HG03354 (cell line): ENCODE measurements at regions not wholly inside any gene's neighbourhood (a gene's known extent, or its start where the extent isn't known, plus 50 kb on each side); places are given as distances from the start of the nearest gene placed in this dataset.
A peak's percentile ranks its signal among the peaks of the same experiment; 100 is the strongest.
"Not testable (repeated sequence)": the region's sequence is repeated elsewhere in the genome, so short reads cannot be mapped to it uniquely, and the experiment has no call there.

Source experiments
- ATAC-seq: cut with Tn5 transposase; IDR thresholded peaks from one replicate; pipeline ENCODE4 v1.9.1; 2021; ENCODE audit warnings: mild to moderate bottlenecking; ENCODE audit not compliant: unreplicated experiment, poor library complexity, severe bottlenecking

DNA sequence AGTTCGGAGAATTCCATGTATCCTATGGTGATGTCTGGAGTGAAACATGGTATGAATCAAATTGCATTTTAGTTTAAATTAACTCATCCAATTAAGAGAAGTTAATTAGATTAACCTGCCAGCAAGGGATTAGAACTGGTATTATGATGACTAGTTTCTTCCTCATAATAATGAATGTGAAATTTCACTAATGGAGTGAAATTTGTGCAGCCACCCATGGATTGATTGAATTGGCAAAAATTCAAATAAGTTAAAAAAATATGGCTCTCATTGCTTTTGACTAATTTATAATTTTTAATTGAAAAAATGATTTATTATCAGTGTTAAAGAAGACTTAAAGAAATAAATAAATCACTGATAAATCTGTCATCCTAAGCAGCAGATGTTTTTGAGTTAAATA, 232.0 kb downstream of the KCNRG start:
- no peak for ATAC-seq

DNA sequence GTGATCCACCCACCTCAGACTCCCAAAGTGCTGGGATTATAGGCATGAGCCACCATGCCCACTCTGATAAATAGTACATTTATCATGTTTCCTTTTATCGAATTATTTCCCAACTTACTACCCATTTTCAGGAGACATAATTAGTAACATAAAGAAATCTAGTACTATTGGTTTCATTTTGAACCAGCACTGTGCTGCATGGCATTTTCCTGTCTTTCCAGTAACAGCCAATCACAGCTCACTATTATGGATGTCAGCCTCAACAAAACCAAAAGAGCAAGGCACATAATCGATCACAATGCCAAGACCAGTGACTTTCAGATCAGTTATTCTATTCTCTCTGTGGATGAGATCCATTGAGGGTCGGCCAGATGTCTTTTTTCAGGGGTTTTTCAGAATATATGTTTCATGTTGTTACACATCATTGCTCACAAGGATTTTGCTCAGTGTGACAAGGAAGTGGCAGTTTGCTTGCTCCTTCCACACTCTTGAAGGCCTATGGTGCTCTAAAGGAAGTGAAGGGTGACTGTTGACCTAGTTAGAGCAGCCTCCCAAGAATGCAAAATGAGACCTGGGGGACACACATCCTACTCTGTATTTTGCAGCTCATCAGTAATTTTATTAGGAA, 233.4 kb downstream of the KCNRG start:
- no peak for ATAC-seq

DNA sequence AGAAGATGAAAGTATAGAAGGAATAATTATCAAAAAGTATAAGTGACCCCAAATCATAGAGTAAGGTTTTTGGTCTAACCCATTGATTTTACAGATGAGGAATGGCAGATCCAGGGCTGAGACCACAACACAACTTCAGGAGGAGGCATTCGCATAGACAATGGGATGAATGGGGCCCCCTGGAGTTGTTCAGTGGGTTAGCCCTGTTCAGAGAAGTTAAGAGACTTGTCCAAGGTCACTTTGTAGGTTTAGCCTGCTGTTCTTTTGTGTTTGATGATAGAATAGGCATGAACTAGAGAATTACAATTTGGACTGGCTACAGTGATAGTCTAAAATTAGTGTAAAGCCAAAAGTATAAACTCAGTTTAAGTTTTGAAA, 233.9 kb downstream of the KCNRG start:
- no peak for ATAC-seq

DNA sequence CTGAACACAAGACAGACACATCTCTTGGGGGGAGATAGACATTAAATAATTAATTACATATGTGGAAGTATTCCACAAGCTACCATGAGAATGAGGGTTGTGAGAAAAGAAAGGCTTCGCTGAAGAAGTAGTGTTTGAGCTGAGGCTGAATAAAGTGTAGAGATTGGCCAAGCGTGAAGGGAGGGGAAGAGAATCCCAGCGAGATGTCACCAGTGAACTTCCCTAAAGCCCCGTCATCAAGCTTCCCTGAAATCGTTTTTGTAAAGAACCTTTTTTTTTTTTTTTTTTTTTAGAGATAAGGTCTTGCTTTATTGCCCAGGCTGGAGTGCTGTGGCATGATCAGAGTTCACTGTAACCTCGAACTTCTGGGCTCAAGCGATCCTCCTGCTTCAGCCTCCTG, 235.2 kb downstream of the KCNRG start:
- no peak for ATAC-seq

DNA sequence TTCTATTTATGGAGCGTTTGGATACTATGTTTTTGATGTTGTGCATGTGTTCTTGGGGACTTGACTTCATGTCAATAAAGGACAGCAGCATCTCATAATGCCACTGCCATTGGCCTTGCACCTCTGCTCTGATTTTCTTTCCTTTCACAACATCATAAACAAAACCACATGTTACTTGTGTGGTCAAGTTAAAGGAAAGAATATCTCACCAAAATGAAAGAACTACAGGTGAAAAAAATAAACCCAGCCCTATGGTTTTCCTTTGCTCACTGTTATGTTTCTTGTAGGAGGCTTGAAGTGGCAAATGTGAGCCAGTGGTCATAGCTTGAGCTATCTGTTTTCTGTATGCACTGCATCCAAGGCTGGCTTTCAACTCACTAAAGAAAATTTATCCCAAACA, 240.4 kb downstream of the KCNRG start:
- ATAC-seq = peak; percentile 62

DNA sequence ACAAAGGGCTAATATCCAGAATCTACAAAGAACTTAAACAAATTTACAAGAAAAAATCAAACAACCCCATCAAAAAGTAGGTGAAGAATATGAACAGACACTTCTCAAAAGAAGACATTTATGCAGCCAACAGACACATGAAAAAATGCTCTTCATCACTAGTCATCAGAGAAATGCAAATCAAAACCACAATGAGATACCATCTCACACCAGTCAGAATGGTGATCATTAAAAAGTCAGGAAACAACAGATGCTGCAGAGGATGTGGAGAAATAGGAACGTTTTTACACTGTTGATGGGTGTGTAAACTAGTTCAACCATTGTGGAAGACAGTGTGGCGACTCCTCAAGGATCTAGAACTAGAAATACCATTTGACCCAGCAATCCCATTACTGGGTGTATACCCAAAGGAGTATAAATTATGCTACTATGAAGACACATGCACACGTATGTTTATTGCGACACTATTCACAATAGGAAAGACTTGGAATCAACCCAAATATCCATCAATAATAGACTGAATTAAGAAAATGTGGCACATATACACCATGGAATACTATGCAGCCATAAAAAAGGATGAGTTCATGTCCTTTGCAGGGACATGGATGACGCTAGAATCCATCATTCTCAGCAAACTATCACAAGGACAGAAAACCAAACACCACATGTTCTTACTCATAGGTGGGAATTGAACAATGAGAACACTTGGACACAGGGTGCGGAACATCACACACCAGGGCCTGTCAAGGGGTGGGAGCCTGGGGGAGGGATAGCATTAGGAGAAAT, 241.5 kb downstream of the KCNRG start:
- ATAC-seq = not testable (repeated sequence)

DNA sequence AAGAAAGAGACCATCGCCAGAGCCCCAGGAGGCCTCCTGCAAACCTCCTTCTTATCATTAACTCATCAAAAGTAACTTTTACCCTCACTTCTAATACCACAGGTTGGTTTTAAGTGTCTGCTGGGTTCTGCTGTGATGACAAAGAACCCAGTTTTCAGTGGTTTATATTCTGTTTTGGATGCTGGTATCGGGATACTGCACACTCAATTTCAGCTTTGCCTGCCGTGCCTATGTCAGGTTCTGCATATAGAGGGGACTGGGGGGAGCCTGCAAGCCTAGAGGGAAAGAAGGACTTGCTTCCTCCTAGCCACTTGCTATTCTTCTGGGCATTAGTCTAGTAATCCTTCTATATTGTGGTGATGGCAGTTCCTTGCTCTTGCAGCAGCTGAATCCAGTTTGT, 242.4 kb downstream of the KCNRG start:
- ATAC-seq = no peak

DNA sequence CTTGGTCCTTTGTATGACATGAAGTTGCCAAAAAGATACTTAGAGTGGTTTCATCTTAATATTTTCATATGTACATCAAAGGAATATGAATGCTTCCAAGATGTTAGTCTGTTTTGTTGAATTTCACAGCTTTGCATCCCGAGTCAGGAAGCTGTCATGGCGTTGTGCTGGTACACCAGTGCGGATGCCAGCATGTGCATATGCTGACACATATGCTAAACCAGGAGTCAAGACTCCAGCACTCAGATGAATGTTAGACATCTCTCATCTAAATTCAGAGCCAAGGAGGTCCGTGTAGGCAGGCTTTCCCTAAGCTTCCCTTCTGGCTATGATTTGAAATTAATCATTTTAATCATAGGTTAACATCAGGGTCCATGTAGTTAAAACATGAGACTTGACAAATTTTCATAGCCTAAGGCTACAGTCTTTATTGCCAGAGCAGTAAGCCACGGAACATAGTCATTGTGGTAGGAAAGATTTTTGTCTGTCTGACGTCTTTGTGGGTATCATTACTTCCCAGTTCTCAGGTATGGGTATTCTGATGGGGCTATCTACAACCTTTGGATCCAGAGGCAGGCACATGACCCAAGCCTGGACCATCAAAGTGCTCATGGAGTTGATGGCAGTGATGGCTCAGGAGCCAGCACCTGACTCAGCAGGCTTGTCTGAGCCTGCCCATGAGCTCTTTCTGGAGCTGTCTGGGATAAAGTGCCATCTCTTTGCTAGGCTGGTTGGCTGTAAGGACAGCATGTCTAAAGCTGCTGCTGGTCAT, 246.1 kb downstream of the KCNRG start:
- no peak for ATAC-seq

DNA sequence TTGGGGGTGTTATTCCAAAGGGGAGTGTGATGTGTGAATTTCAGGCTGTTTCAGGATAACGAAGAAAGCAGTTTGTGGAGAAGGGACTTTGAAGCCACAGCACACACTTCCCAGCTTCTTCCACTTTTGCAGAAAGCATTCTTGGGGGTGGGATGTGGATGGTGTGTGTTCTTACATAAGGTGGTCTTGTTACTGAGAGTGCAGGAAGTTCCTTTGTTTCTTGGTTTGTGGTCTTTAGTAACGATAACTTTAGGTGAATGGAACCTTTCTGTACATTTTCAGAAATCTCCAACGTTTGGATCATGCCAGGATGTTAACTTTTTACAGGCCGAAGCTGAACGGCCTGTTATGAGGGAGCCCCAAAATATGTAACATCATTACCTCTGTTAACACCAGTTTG, 251.8 kb downstream of the KCNRG start:
- ATAC-seq = no peak

DNA sequence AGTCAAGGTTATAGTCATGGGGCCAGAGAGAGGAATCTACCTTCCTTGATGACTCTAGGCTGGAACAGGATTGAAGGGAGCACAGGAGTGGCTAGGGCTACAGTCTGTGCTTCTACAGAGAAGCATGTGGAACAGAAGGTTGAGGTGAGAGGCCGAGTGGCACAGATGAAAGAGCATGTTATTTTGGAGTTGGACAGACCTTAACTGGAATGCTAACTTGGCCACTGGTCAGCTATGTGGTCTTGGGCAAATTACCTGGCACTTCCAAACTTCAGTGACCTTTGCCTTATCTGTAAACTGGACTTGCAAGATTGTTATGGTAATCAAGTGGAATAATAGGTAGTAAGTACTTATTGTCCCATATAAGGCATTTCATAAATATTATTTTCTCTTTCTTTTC, 252.7 kb downstream of the KCNRG start:
- ATAC-seq = no peak

DNA sequence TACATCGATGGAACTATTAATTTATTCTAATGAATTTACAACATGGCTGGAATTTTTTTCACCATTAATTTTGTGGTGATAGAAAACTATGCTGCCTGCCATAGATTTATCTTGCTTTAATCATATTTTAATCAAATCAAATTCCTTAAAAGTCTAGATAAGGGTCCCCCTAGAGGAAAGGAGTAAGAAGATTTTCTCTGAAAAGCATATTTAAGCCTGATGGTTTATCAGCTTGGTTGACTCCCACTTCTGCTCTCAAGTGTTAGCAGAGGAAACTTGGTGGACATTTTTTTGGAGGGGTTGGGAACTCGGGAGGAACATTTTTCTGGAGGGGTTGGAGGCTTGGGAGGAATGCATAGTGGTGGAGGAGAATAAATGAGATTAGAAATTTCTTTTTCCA, 253.3 kb downstream of the KCNRG start:
- ATAC-seq = no peak

DNA sequence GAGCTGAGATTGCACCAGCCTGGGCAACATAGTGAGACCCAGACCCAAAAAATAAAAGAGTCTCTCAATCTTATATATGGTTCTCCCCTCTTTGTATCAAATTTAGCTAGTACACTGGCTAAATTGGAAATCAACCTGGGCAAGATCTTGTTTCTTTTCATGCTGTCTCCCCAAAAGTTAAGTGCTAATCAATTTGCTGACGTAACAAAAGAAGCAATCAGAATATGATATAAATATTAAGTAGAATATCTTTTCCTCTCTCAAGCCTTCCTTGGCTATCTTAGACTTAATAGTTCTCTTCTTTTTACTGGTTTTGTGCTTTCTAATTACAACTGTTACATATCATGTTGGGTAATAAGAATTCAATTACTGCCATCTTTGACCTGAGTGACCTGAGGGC, 258.9 kb downstream of the KCNRG start:
- ATAC-seq = no peak

DNA sequence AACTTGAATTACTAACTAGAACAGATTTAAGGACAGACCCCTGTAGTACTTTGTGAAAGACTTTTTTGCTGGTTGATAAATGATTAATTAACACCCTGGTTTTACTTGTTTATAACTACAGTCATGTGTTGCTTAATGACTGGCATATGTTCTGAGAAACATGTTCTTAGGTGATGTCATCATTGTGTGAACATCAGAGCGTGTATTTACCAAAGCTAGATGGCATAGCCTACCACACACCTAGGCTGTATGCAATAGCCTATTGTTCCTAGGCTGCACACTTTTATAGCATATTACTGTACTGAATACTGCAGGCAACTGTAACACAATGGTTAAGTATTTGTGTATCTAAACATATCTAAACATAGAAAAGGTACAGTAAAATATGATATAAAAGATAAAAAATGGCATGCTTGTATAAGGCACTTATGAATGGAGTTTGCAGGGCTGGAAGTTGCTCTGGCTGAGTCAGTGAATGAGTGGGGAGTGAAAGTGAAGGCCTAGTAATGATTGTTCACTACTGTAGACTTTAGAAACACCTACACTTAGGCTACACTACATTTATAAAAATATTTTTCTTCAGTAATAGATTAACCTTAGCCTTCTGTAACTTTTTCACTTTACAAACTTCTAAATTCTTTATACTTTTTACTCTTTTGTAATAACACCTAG, 260.3 kb downstream of the KCNRG start:
- no peak for ATAC-seq

DNA sequence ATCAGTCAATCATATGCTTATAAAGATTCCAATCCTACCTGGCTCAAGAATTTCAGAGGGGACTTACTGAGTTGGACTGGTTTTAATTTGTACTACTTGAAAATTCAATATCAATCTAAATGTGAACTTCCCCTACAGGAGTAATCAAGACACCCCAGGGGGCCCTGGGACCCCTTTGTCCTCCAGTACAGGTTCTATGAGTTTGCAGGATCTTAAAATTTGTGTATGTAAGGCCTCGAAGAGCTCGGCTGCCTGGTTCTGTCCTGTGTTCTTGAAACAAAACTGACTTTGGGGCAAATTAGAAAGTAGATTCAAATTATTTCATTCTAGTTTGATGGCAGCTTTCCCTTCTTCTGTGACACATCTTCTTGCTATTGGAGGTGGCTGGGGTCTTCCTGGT, 261.3 kb downstream of the KCNRG start:
- no peak for ATAC-seq

DNA sequence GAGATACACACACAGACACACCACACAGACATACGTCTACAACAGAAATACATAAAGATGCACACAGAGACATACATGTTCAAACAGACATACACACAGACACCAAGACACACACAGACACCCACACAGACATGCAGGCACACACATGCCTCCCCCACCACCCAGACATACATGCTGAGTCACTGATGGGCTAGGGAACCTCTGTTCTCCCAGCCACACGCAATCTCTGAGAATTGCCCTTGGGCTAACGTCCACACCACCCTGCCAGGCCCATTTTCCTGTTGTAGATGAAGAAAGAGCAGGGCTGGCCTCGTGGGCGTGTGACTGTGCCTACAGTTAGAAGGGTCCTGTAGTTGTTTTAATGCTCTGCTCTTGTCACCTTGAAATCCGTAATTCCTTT, 261.9 kb downstream of the KCNRG start:
- no peak for ATAC-seq

DNA sequence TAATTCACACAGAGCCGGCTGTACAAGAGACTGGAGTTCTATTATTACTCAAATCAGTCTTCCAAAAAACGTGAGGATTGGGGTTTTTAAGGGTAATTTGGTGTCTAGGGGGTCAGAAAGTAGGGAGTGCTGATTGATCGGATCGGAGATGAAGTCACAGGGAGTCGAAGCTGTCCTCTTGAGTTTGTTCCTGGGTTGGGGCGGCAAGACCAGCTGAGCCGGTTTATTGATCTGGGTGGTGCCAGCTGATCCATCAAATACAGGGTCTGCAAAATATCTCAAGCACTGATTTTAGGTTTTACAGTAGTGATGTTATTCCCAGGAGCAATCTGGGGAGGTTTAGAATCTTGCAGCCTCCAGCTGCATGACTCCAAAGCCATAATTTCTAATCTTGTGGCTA, 262.7 kb downstream of the KCNRG start:
- ATAC-seq = no peak

DNA sequence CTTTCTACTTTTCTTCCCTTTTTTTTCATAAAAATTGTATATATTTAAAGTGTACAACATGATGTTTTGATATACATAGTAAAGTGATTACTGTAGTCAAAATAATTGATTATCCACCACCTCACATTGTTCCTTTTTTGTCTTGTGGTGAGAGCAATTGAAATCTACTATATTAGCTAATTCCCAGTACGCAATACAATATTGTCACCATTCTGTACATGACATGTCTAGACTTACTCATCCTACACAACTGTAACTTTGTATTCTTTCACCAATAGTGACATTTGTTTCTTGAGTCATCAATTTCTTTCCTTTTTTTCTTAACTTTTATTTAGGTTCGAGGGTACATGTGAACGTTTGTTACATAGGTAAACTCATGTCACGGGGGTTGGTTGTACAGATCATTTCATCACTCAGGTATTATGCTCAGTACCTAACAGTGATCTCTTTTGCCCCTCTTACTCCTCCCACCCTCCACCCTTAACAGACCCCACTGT, 265.2 kb downstream of the KCNRG start:
- ATAC-seq = no peak

DNA sequence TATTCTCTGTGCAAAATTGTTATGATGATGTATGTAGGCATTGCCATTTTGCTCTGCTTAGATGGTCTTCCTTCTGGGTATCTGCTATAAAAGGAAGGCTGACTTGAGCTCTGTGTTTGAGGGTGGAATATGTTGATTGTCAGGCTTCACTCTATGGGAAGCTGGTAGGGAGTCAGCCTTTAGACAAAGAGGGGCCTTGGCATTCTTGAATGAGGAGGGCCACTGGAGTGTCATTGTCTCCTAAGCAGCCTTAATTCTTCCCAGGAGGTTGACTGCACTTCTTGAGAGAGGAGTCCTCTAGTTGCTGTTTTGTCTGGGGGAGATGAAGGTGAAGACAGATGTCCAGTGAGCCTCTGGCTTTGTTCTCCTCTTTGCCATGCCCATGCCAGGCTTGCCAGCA, 266.8 kb downstream of the KCNRG start:
- no peak for ATAC-seq

DNA sequence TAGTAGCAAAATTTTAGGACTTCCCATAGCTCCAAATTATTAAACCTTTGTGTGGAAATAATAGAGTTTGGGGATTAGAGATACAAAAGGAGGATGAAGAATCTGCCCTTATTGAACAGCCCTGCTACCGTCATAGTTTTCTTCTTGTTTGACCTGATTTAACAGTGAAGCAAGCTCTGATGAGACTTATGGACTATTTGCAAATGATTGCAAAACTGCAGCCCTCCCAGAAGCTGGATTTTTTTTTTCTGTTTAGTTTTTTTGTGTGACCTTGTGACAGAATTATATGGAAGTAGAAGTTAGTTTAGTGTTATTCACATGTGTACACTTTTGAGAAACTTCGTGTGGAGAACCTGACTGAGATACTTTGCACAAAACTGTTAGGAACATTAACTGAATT, 267.8 kb downstream of the KCNRG start:
- no peak for ATAC-seq

DNA sequence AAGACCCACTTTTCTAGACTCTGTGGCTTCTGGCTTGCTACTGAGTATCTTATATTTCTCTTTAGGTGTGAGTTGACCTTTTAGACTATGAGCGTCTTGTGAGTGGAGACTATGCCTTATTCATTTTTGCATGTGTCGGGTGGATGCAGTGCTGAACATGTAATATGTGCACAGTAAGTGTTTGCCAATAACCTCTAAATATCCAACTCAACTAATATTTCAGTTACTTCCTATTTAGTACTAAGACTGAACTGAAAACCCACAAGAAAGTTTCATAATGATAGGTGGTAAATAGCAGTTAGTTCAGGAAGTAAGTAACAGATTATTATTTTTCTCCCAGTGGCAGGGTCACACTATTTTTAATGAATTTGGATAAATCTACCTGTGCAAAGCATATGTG, 269.3 kb downstream of the KCNRG start:
- peak; percentile 75 for ATAC-seq
